ENCODE measurements at regions not wholly inside any gene's neighbourhood (a gene's known extent, or its start where the extent isn't known, plus 50 kb on each side); places are given as distances from the start of the nearest gene placed in this dataset.
"Not testable (repeated sequence)": the region's sequence is repeated elsewhere in the genome, so short reads cannot be mapped to it uniquely, and the experiment has no call there.

- no peaks in the 10 kb centered on the region for H3K36me3 ChIP-seq
- DNase-seq = no peak
- H3K9me3 ChIP-seq = peaks cover 0 to 10% (median 2%) of the 10 kb centered on the region in 4 donors
- WGBS, 2 donors = 80% methylated on average over 2 of the region's 2 CpGs
- no peak overlapping the region for H3K4me3 ChIP-seq
- no peaks in the 10 kb centered on the region for H3K27me3 ChIP-seq
- H3K27ac ChIP-seq = no peak overlapping the region
- H3K4me1 ChIP-seq = no peaks in the 10 kb centered on the region
- intact Hi-C loops (cut with DNase I) = no loop called here
- TF ChIP-seq POLR2AphosphoS5 (IDR thresholded peaks at IDR 0.05) (no peak), EP300 (IDR thresholded peaks at IDR 0.05) (no peak), POLR2A (IDR thresholded peaks at IDR 0.05) (no peak), CTCF (IDR thresholded peaks at IDR 0.05) (no peak)
Observed at GRCh38 chr4:135434936-135435335, 1233.3 kb upstream of the PABPC4L start.

GRCh38 chr4:135429528-135429927 lies 1227.9 kb upstream of the PABPC4L start:
- no peak for DNase-seq
- 49 to 88% methylated on average over 1 of the region's 1 CpG for WGBS, 2 donors
- intact Hi-C loops (cut with DNase I) = no loop called here

GRCh38 chr4:135418353-135418752 lies 1216.8 kb upstream of the PABPC4L start:
- H3K9me3 ChIP-seq = no peaks in the 10 kb centered on the region
- intact Hi-C loops (cut with DNase I) = no loop called here
- H3K4me1 ChIP-seq = no peaks in the 10 kb centered on the region
- 79 to 83% methylated on average over 1 of the region's 1 CpG for WGBS, 2 donors
- TF ChIP-seq CTCF (IDR thresholded peaks at IDR 0.05) (no peak), POLR2AphosphoS5 (IDR thresholded peaks at IDR 0.05) (no peak), POLR2A (IDR thresholded peaks at IDR 0.05) (no peak), EP300 (IDR thresholded peaks at IDR 0.05) (no peak)
- no peak for DNase-seq
- H3K4me3 ChIP-seq = no peak overlapping the region
- no peaks in the 10 kb centered on the region for H3K36me3 ChIP-seq
- H3K27ac ChIP-seq = no peak overlapping the region
- no peaks in the 10 kb centered on the region for H3K27me3 ChIP-seq

More at GRCh38 chr4:135429528-135429927, 1227.9 kb upstream of the PABPC4L start:
- Histone ChIP-seq H3K27ac (no peak overlapping the region), H3K4me3 (no peak overlapping the region), H3K27me3 (no peaks in the 10 kb centered on the region), H3K4me1 (no peaks in the 10 kb centered on the region), H3K9me3 (no peaks in the 10 kb centered on the region), H3K36me3 (no peaks in the 10 kb centered on the region)
- no peak for TF ChIP-seq POLR2AphosphoS5 (IDR thresholded peaks at IDR 0.05)
- no peak for TF ChIP-seq POLR2A (IDR thresholded peaks at IDR 0.05)

GRCh38 chr4:135412213-135412612 lies 1210.6 kb upstream of the PABPC4L start:
- 73 to 76% methylated on average over 4 of the region's 4 CpGs for WGBS, 2 donors
- no peak for TF ChIP-seq POLR2A (IDR thresholded peaks at IDR 0.05)
- no peak overlapping the region for H3K27ac ChIP-seq
- intact Hi-C loops (cut with DNase I) = no loop called here
- no peaks in the 10 kb centered on the region for H3K27me3 ChIP-seq
- H3K4me3 ChIP-seq = no peak overlapping the region
- no peak for DNase-seq
- H3K36me3 ChIP-seq = no peaks in the 10 kb centered on the region
- no peaks in the 10 kb centered on the region for H3K4me1 ChIP-seq
- no peaks in the 10 kb centered on the region for H3K9me3 ChIP-seq

GRCh38 chr4:135411251-135411650 lies 1209.7 kb upstream of the PABPC4L start:
- no peak overlapping the region for H3K27ac ChIP-seq
- H3K36me3 ChIP-seq = no peaks in the 10 kb centered on the region
- DNase-seq = no peak
- no peaks in the 10 kb centered on the region for H3K27me3 ChIP-seq
- no peaks in the 10 kb centered on the region for H3K4me1 ChIP-seq
- no peak overlapping the region for H3K4me3 ChIP-seq
- TF ChIP-seq POLR2AphosphoS5 (IDR thresholded peaks at IDR 0.05) = no peak
- no peak for TF ChIP-seq CTCF (IDR thresholded peaks at IDR 0.05)
- TF ChIP-seq POLR2A (IDR thresholded peaks at IDR 0.05) = no peak
- TF ChIP-seq EP300 (IDR thresholded peaks at IDR 0.05) = no peak
- WGBS, 2 donors = 73 to 79% methylated on average over 2 of the region's 2 CpGs
- intact Hi-C loops (cut with DNase I) = no loop called here
- H3K9me3 ChIP-seq = no peaks in the 10 kb centered on the region

- DNase-seq; H3K9me3 ChIP-seq; H3K36me3 ChIP-seq; H3K4me3 ChIP-seq; H3K27me3 ChIP-seq; H3K4me1 ChIP-seq; H3K27ac ChIP-seq; intact Hi-C loops (cut with DNase I): not testable (repeated sequence)
- 70 to 81% methylated on average over 4 of the region's 4 CpGs for WGBS, 2 donors
Observed at GRCh38 chr4:135409261-135409660, 1207.7 kb upstream of the PABPC4L start.
